GM21423 (cell line): ENCODE measurements at regions not wholly inside any gene's neighbourhood (a gene's known extent, or its start where the extent isn't known, plus 50 kb on each side); places are given as distances from the start of the nearest gene placed in this dataset.

ENCODE experiments used
- ATAC-seq: cut with Tn5 transposase; IDR thresholded peaks from one replicate; pipeline ENCODE4 v1.9.1; 2021; ENCODE audit warnings: mild to moderate bottlenecking, moderate library complexity; ENCODE audit not compliant: unreplicated experiment

DNA sequence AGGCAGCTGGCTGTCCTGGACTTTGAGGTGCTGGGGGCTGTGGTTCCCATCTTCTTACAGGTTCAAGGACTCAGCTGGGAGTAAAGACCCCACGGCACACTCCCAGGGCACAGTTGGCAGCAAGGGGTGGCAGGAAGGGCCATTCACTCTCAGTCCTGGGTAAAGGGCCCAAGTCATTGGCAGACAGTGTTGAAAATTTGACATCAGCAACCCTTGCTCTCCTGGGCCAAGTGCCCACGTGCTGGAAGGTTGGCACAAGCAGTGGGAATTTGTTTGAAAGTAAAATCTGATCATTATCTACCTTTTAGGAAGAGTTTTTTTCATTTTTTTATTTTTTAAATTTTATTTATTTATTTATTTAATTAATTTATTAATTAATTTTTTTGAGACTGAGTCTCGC, 241.6 kb upstream of the MKI67 start:
- ATAC-seq = no peak

DNA sequence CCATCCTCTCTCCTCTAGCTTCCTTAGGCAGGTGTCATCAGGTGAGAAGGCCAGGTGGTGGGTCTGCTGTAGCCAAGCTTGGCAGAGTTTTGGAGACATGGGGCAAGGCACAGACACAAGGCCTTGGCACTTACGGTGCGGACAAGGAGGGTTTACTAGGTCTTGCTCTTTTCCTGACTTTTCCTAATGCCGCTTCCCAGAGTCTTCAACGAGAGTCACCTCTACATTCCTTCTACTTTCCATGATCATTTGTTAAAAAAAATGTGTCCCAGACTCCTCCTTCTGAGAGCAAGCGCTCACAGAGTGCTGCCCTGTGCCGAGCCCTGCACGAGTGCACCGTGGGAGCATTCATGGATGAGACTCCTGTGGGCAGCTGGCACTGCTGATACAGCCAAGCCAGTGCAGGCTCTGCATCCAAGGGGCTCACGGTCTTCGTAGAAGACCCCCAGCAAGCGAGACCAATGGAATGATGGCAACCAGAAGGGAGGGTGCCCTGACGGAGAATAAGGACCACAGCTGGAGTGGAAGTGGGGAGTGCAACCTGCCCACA, 243.0 kb upstream of the MKI67 start:
- no peak for ATAC-seq

DNA sequence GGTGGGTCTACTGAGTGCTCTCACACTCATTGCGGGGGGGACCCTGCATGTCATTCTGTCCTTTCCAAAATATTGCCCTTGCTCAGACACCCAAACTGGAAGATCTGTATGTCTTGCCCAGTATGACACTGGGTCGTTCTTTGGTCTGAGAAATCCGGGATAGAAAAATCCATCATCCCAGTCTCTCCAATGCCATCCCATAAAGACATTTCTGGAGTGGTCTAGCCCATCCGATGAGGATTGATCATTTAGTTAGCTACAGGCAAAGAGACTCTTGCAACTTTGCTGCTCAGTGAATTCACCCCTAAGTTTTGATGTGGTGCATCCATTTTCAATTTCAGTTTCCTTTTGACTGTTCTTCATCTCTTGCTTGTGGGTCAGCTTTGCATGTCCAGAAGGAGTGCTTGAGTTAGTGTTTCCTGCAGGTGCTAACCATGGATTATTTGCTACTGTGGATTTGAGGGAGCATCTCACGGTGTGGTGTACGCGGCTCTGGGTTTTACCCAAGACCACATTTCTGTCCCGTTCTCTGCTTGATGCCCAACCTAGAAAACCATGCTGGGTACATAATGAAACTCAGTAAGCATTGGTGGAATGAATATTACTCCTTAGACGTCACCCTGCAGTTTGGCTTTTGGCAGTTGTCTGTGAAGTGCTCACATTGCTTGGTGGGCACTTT, 247.0 kb upstream of the MKI67 start:
- peak; percentile 90 for ATAC-seq

DNA sequence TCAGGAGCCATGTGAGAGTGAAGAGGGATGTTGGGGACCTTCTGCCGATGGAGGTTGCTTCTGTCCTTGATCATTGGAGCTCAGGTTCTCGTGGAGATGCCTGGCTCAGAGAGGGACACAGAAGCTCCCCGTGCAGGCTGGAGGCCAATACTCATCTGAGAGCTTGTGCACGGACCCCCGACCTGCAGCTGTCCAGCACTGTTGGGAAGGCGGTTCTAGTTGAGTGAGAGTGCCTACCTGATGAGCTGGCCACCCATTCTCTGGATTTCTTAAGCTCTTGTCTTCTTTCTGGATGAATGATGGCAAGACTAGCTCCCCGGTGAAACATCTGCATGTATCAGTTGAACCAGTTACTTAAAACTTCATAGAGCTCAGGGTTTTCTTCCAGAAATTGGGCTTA, 247.6 kb upstream of the MKI67 start:
- ATAC-seq = no peak

DNA sequence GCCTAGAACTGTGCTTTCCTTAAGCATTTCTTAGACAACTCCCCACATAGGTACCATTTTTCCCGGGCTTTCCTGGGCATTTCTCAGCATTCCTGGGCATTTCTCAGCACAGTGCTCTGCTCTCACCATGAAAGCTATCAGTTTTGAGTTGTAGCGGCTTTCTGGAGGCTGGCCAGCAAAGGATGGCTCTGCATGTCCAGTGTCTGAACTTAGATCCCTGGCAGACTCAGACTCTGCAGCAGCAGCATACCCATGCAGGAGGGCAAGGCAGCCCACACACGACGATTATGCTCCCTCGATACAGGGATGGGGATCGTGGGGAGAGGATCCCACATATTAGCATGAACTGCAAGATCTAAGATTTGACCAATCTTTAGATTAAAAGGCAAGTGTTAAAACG, 248.9 kb upstream of the MKI67 start:
- no peak for ATAC-seq

DNA sequence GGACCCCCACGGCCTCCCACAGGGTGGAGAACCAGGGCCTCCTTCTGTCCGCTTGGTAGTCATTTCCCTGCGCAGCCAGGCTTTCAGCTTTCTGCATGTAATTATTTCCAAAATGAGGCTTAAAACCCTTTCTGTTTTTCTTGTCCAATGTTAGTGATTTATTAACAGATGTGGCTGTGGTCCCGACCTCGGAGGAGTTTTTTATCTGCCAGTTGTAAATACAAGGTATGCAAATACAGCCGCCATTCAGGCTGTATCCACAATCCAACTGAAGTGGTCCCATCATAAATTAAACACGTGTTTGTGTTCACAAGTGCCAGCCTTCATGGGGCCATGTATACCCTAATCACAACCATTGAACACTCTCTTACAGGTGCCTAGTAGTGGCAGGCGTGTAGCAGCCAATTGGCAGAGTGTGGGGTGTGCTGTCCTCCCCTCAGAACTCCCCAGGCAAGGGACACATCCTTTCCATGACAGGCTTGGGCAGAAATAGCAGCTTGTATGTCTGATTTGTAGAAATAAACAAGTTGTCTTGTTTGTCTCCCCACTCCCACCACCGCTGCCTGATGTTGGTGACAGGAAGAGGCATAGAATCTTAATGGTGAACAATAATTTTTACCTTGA, 251.3 kb upstream of the MKI67 start:
- ATAC-seq = no peak

DNA sequence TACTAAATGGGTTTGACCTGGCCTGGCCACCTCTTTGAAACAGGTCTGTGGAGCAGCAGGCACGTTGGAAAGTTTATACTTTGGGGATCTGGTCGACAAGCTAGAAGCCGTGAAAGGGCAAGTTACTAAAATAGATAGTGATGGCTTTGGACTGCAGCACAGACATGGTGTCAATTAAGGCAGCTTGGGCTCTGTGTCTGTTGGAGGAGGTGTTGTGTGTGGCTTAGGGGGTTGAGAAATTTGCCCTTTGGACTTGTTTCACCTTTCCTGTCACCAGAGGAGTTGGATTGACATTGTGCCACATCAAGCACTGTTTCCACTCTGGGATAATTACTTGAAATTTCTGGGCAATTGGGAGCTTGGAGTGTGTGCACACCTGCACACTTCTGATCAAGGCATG, 251.8 kb upstream of the MKI67 start:
- ATAC-seq = no peak

DNA sequence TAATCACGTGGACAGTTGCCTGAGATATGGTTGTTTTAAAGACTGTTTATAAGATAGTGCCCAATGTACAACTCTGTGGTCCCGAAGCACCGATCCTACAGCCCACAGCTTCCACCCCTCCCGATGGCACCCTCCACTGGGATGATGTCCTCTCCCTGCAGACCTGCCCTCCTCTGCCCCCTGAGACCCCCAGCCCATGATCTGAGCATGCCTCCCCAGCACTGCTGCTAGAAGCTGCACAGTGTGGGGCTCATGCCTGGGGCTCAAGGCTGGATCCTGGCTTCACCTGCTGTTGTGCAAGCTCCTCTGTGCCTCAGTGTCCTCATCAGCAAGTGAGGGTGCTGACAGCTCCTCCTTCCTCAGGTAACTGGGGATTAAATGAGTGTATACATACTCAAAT, 254.7 kb upstream of the MKI67 start:
- no peak for ATAC-seq

DNA sequence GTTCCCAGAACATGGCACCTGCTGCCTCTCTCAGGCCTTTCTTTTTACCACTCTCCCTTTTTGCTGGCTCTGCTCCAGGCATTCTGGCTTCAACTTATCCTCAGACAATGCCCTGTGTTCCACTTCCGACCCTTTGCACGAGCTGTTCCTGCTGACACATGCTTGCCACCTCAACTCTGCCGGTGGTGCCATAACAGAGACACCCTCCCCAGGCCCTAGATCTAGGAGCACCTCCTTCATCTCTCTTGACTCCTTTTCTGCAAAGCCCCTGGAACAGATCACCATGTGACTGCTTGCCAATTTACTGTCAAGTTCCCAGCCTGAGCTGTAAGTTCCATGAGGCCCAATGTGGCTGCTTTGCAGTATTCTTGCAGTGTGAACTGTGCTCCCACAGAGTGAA, 256.0 kb upstream of the MKI67 start:
- no peak for ATAC-seq

DNA sequence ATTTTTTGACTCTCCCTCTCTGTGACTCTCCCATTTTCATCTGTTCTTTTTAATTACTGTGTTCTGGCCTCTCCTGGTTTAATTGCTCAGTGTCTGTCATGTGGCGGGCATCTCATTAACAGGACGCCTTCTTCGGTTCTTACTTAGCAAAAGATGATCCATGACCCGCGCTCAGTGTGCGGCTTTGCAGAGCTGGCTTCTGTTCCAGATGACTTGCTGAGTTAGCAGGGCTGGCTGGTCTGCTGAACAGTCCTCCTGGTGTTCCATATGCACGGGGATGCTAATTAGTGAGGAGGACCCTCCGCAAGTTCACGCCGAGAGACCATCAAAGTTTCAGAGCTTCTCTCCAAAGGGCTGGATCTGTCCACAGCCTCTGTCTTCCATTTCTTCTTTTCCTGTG, 258.6 kb upstream of the MKI67 start:
- ATAC-seq = no peak

DNA sequence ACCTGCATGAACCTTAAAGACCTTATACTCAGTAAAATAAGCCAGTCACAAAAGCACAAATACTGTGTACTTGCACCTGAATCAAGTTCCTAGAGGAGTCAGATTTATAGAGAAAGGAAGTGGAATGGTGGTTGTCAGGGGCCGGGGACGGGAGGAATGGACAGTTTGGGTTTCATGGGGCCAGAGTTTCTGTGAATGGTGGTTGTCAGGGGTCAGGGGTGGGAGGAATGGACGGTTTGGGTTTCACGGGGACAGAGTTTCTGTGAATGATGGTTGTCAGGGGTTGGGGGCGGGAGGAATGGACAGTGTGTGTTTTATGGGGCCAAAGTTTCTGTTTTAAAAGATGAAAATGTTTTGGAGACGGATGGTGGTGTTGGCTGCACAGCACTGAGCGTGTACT, 260.0 kb upstream of the MKI67 start:
- no peak for ATAC-seq

DNA sequence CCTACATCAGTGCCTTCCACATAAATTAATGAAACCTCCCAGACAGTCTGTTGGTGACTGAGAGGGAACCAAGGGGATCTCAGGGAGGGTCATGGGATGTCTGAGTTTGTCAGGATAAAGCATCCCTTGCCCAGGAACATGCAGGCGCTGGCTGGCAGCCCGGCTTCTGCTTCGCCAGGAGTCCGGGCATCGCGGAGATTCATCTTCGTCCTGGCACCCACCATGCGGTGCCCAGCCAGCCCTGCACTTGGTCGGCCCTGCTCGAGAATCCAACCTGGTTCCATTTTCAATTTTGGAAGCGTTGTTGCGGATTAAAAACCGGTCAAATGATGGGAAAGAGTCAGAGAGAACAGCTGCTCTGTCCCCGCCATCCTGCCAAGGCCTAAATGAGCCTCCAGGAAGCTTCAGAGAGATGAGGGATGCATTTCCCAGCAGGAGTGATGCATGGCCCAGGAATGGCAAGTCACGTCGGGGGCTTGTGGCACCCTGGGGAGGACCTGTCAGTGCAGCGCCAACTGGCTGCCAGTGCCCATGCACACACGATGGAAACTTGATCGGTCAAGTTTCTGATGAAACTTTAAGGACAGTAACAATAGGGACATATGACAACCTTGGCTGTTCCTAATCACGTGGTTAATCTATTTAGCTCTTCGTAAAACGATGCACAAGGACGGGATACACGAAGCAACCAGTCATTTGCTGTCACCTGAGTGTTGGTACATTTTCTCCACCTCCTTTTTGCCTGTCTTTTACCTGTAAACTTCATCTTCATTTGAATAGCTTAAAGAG, 260.8 kb upstream of the MKI67 start:
- ATAC-seq = no peak

DNA sequence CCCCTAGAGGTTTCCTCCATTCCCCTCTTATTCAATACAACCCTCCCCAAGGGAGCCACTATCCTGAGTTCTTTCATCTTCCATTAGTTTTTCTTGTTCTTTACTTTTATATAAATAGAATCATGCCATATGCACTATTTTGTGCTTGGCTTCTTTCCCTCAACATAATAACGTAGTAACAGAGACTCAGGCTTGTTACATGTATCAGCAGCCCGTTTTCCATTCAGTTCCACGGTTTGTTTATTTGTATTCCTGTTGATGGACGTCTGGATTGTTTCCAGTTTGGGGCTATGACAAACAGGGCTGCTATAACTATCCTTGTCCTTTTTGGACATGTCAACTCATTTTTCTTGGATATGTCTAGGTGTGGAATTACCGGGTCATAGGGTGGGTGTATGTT, 264.4 kb upstream of the MKI67 start:
- no peak for ATAC-seq

DNA sequence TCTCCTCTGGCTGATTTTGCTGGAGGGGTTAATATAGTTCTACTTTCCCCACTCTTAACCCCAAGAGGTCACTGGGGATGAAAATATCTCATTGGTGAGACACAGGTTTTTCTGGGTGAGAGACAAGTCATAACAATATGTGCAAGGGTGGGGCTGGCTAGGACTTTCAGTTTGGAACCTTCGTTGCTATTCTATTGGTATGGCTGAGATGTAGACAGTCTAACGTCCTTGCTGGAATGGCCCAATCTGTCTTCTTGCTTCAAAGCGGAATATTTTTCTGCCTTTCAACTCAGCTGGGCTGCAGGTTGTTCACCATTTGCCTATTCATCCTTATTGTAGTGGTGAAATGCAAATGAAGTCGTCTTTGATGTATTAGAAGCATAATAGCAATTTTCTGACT, 267.3 kb upstream of the MKI67 start:
- ATAC-seq = no peak

DNA sequence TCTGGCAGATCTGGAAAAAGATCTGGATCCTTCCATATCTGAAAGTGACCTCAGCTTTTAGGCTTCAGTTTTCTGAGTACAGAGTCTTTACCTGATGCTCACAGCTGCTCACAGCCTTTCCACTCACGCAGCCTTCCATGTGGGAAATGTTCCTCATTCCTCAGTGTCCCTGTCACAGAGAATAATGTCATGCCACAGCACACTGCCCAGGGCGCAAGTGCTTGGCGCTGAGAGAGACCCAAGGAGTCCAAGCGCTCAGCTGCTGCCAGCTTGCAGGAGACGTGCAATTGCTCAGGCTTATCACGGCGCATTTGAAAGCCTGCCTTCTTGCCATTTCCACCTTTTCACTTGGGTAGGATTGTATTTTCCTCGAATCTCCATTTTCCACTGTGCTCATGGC, 271.9 kb upstream of the MKI67 start:
- no peak for ATAC-seq

DNA sequence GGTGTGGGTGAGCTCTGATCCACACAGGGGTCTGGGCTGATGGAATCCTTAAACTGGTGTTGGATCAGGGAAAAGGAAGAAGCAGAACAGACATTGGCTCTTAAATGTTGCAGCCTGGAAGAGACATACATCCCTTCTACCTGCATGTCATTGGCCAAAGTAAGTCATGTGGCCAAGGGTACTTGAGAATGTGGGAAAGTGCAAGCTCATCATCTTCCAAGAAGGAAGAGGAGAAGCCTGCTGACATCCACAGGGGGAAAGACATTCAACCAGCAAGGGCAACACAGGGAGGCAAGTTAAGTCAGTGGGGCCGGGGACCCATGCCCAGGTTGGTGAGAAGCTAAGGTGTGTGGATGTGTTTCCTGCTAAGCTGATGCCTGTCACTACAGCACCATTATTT, 272.8 kb upstream of the MKI67 start:
- ATAC-seq = no peak

DNA sequence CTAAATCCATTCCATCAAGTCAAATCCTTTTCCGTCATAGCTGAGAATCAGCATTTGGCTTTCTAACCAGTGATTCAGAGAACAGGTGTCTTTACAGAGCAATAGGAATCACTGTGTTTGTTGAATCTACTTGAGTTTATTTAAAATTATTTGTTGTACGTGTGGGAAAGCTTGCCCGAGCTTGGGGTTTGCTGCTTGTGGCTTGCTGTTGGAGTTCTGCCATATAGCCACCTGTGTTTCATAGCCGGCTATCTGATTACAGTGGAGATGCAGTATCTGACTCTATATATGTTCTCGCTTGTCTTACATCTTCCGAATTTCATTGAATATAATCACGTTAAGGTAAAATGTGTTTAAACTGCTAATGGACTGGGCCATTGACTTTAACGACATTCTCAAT, 274.3 kb upstream of the MKI67 start:
- no peak for ATAC-seq

DNA sequence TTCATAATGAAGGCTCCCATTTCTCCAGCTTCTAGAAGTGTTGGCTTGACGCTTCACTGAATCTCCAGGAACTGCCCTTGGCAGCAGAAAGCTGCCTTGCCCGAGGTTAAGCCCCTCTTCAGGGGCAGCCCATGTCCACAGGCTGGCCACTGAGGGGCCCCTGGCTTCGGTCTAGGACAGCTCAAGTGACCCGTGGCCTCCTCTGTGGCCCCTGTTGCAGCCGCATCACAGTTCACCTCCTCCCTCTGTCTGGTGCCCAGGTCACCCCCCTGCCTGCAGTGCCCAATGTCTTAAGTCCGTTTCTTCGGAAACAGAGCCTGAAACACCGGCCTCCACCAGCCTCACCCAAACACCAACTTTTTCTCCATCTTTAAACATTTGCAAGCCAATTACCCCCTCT, 279.2 kb upstream of the MKI67 start:
- no peak for ATAC-seq

DNA sequence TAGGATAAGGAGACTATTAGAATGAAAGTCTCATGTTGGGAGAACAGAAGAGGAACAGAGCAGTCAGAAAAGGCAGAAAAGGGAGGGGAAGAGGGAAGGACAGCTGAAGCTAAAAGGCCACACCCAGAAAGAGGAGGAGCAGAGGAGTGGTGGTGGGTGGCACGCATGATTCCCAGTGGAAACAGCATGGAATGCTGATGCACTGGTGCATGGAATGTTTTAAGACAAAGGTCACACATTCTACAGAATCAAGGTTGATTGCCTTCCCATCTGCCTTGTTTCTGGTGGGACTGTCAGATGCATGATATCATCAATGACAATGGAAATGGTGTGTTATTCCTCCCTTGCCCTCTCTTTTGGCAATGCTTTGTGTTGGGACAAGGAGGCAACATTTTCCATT, 285.4 kb upstream of the MKI67 start:
- no peak for ATAC-seq

DNA sequence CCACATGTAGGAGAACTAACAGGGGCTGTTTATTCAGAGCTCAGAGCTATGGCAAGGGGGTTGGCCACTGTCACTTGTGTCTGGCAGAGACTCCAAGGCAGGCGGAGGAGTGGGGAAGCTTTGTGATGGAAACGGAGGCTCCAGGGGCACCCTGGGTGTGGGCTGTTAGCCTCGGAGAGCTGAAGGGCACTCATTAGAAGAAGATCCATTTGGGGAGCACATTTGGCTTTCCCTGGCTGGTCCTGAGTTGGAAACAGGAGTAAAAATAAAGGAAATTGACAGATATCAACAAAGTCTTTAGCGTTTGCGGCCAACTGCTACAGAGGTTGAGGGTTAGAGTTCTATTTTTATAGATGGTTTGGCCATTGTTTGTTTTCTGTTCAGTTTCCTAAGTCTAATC, 288.3 kb upstream of the MKI67 start:
- no peak for ATAC-seq

DNA sequence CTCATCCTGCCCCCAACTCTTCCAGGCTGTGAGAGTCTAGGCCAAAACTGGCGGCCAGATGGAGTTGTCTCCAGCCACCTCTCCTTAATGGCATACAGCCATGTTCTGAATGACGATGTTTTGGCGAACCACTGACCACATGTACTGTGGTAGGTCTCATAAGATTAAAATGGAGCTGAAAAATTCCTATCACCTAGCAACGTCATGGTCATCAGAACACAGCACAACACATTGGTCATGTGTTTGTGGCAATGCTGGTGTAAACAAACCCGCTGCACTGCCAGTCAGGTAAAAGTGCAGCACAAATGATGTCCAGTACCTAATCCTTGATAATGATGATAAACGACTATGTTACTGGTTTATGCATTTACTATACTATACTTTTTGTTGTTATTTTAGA, 290.0 kb upstream of the MKI67 start:
- no peak for ATAC-seq

DNA sequence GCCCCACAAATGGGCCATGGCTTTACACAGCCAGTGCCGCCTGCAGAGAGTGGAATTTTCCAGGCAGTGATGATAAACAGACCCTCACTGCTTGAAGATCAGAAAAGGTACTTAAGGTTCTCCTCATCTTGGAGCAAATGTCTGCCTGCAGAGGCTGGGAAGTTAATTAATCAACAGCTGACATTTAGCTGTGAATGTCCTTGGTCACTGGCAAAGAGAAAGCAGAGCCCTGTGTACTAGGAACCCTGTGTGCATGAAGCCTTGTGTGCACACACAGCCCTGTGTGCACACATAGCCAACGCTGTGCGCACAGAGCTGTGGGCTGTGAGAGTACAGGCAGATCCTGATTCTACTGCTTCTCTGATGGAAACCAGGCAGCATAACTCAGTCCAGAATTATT, 291.6 kb upstream of the MKI67 start:
- ATAC-seq = no peak
